Spleen (tissue), 11 donors: ENCODE measurements at regions not wholly inside any gene's neighbourhood (a gene's known extent, or its start where the extent isn't known, plus 50 kb on each side); places are given as distances from the start of the nearest gene placed in this dataset.

Experiments
- DNase-seq: peaks from one replicate; pipeline ENCODE4 v3.0.0-alpha.2; 2020
- H3K27ac ChIP-seq, 8 donors: fragments of 200-600 bp; sonication (generic) in 7 of 8; 1 replicate in 4 of 8; 2 replicates in 4 of 8; pipeline versions ENCODE4 v1.5.0 to v1.8.0; 2016 to 2021; ENCODE audit warnings: inconsistent platforms in 4 of 8, mild to moderate bottlenecking in 4 of 8, moderate library complexity in 1 of 8
- H3K27me3 ChIP-seq, 7 donors: fragments of 200-600 bp; sonication (generic) in 6 of 7; replicated peaks in 1 of 7; 1 replicate in 4 of 7; 2 replicates in 3 of 7; pipeline versions ENCODE4 v1.5.0 to v1.8.0; 2016 to 2021; ENCODE audit warnings: inconsistent platforms in 3 of 7, mild to moderate bottlenecking in 1 of 7
- H3K36me3 ChIP-seq, 6 donors: fragments of 200-600 bp; sonication (generic) in 5 of 6; 1 replicate in 4 of 6; 2 replicates in 2 of 6; pipeline versions ENCODE4 v1.5.0 to v1.8.0; 2016 to 2021; ENCODE audit warnings: inconsistent platforms in 2 of 6
- H3K4me1 ChIP-seq, 6 donors: fragments of 200-600 bp; sonication (generic) in 5 of 6; 1 replicate in 3 of 6; 2 replicates in 3 of 6; pipeline versions ENCODE4 v1.5.0 to v1.8.0; 2016 to 2021; ENCODE audit warnings: inconsistent platforms in 3 of 6
- H3K4me3 ChIP-seq, 8 donors: fragments of 200-600 bp; sonication (generic) in 7 of 8; 1 replicate in 4 of 8; 2 replicates in 4 of 8; pipeline versions ENCODE4 v1.5.0 to v1.8.0; 2016 to 2021; ENCODE audit warnings: inconsistent platforms in 4 of 8, mild to moderate bottlenecking in 4 of 8, moderate library complexity in 2 of 8
- H3K9me3 ChIP-seq, 8 donors: fragments of 200-600 bp; sonication (generic) in 7 of 8; 1 replicate in 4 of 8; 2 replicates in 4 of 8; pipeline versions ENCODE4 v1.5.0 to v1.8.0; 2016 to 2021; ENCODE audit warnings: inconsistent platforms in 4 of 8
- POLR2A ChIP-seq, 3 donors: fragments of 450-650 bp; IDR thresholded peaks; one replicate each; pipeline ENCODE4 v1.5.1; 2017; ENCODE audit warnings: antibody characterized with exemption in 3 of 3, mild to moderate bottlenecking in 1 of 3
- POLR2AphosphoS5 ChIP-seq, 3 donors: sonication (generic); formaldehyde crosslinking; IDR thresholded peaks; one replicate each; pipeline ENCODE4 v1.5.1; 2017; ENCODE audit warnings: antibody characterized with exemption in 3 of 3
- WGBS, 5 donors: extraction: QIAGEN DNeasy Blood & Tissue Kit in 3 of 5; methylation state at CpG; one replicate each; pipeline versions ENCODE4 v1.1.5 to v1.1.7; 2013 to 2018; 5-methylcytosine and 5-hydroxymethylcytosine counted together
- intact Hi-C: fragments of 100-400 bp; cut with DNase I; formaldehyde crosslinking; loops from one replicate; pipeline ENCODE4 v1.15.0; 2023; ENCODE audit warnings: low total_unique reads
- TF ChIP-seq, protein P1 (sequence below), 11 experiments: fragments of 200-600 bp in 7 of 11; fragments of 450-650 bp in 4 of 11; sonication (generic) in 4 of 11; IDR thresholded peaks in 8 of 11; conservative IDR thresholded peaks in 3 of 11; 1 replicate in 7 of 11; 2 replicates in 4 of 11; pipeline versions ENCODE4 v1.4.0 to v1.8.0; 2016 to 2021; ENCODE audit warnings: antibody characterized with exemption in 11 of 11, inconsistent platforms in 4 of 11, mild to moderate bottlenecking in 1 of 11
- donor health status: healthy with polysubstance abuse.
- donor health status: DM: no; HTN: no; CAD: no; lungs with moderate emphysema.
- donor health status: DM: no; HTN: no; CAD: no.
- donor health status: Bipolar disorder and iron deficiency.
- donor health status: healthy.
- donor health status: DM: no; HTN: no; CAD: no.
- donor health status: DM: yes; HTN: yes; CAD: no.

GRCh38 chr9:106149956-106150355 lies 455.6 kb downstream of the TMEM38B start:
- intact Hi-C loops: no loop called here

GRCh38 chr9:106156465-106156864 lies 462.1 kb downstream of the TMEM38B start:
- Histone ChIP-seq H3K27me3 (no peaks in the 10 kb centered on the region), H3K36me3 (no peaks in the 10 kb centered on the region), H3K4me3 (no peak overlapping the region), H3K9me3 (no peaks in the 10 kb centered on the region), H3K4me1 (no peaks in the 10 kb centered on the region), H3K27ac (no peak overlapping the region)
- TF ChIP-seq, protein P1, sequence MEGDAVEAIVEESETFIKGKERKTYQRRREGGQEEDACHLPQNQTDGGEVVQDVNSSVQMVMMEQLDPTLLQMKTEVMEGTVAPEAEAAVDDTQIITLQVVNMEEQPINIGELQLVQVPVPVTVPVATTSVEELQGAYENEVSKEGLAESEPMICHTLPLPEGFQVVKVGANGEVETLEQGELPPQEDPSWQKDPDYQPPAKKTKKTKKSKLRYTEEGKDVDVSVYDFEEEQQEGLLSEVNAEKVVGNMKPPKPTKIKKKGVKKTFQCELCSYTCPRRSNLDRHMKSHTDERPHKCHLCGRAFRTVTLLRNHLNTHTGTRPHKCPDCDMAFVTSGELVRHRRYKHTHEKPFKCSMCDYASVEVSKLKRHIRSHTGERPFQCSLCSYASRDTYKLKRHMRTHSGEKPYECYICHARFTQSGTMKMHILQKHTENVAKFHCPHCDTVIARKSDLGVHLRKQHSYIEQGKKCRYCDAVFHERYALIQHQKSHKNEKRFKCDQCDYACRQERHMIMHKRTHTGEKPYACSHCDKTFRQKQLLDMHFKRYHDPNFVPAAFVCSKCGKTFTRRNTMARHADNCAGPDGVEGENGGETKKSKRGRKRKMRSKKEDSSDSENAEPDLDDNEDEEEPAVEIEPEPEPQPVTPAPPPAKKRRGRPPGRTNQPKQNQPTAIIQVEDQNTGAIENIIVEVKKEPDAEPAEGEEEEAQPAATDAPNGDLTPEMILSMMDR (IDR thresholded peaks at IDR 0.05 in 8 of 11, conservative IDR thresholded peaks at IDR 0.05 in 3 of 11): no peak
- TF ChIP-seq POLR2A (IDR thresholded peaks at IDR 0.05): no peak
- no peak for TF ChIP-seq POLR2AphosphoS5 (IDR thresholded peaks at IDR 0.05)
- WGBS, 5 donors: 31 to 63% (median 35%) methylated on average over 1 of the region's 1 CpG
- no peak for DNase-seq
- intact Hi-C loops: no loop called here

More at GRCh38 chr9:106149956-106150355, 455.6 kb downstream of the TMEM38B start:
- Histone ChIP-seq H3K9me3 (peaks cover 0 to 7% (median 0%) of the 10 kb centered on the region in 8 donors), H3K4me1 (no peaks in the 10 kb centered on the region), H3K36me3 (no peaks in the 10 kb centered on the region), H3K27ac (no peak overlapping the region), H3K27me3 (no peaks in the 10 kb centered on the region), H3K4me3 (no peak overlapping the region)
- no peak for DNase-seq
- TF ChIP-seq POLR2A (IDR thresholded peaks at IDR 0.05) (no peak), POLR2AphosphoS5 (IDR thresholded peaks at IDR 0.05) (no peak)
- TF ChIP-seq, protein P1 (IDR thresholded peaks at IDR 0.05 in 8 of 11, conservative IDR thresholded peaks at IDR 0.05 in 3 of 11): no peak
- WGBS, 5 donors: 66 to 80% (median 73%) methylated on average over 1 of the region's 1 CpG

DNA sequence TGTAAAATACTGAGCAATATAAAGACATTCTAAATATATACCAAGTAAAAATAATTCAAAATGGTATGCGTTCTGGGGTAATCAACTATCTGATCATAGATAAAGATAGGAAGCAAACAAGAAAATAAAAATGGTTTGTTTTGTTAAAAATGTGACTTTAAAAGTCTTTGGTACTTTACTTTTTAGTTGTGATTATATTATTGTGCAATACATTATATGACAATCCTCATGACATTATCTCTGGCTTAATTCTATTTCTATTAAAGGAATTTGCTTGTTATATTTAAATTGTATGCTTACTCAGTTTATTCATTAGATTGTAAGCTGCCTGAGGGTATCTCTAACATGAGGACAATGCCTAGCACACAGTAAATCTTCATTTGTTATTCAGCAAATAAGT lies 477.9 kb downstream of the TMEM38B start:
- intact Hi-C loops: no loop called here
- DNase-seq: no peak
- 84 to 96% (median 96%) methylated on average over 1 of the region's 1 CpG for WGBS, 5 donors
- Histone ChIP-seq H3K27me3 (no peaks in the 10 kb centered on the region), H3K4me3 (no peak overlapping the region), H3K36me3 (no peaks in the 10 kb centered on the region), H3K27ac (no peak overlapping the region), H3K4me1 (no peaks in the 10 kb centered on the region), H3K9me3 (peaks cover 0 to 16% (median 0%) of the 10 kb centered on the region in 8 donors)
- no peak for TF ChIP-seq POLR2A (IDR thresholded peaks at IDR 0.05)
- no peak for TF ChIP-seq POLR2AphosphoS5 (IDR thresholded peaks at IDR 0.05)
- TF ChIP-seq, protein P1 (IDR thresholded peaks at IDR 0.05 in 8 of 11, conservative IDR thresholded peaks at IDR 0.05 in 3 of 11): no peak

GRCh38 chr9:106174346-106174745 lies 480.0 kb downstream of the TMEM38B start:
- H3K36me3 ChIP-seq: no peaks in the 10 kb centered on the region
- intact Hi-C loops: no loop called here
- no peaks in the 10 kb centered on the region for H3K4me1 ChIP-seq
- TF ChIP-seq, protein P1 (IDR thresholded peaks at IDR 0.05 in 8 of 11, conservative IDR thresholded peaks at IDR 0.05 in 3 of 11): no peak
- TF ChIP-seq POLR2A (IDR thresholded peaks at IDR 0.05) (no peak), POLR2AphosphoS5 (IDR thresholded peaks at IDR 0.05) (no peak)
- 79 to 94% (median 80%) methylated on average over 2 of the region's 2 CpGs for WGBS, 5 donors
- no peaks in the 10 kb centered on the region for H3K27me3 ChIP-seq
- H3K27ac ChIP-seq: no peak overlapping the region
- no peak for DNase-seq
- H3K4me3 ChIP-seq: no peak overlapping the region
- H3K9me3 ChIP-seq: peaks cover 0 to 13% (median 0%) of the 10 kb centered on the region in 8 donors
